NOMO-1 treated with DMSO at 0.1 percent for 48 hours (cell line): ENCODE measurements at regions not wholly inside any gene's neighbourhood (a gene's known extent, or its start where the extent isn't known, plus 50 kb on each side); places are given as distances from the start of the nearest gene placed in this dataset.
"Not testable (repeated sequence)": the region's sequence is repeated elsewhere in the genome, so short reads cannot be mapped to it uniquely, and the experiment has no call there.

Experiments used
- DNase-seq: peaks from one replicate; lab custom pipeline; 2025; ENCODE audit not compliant: unreplicated experiment; lab: John Stamatoyannopoulos, UW

- DNase-seq, result no peak
Observed at GRCh38 chr10:108567899-108568752, 1355.2 kb downstream of the XPNPEP1 start.

DNA sequence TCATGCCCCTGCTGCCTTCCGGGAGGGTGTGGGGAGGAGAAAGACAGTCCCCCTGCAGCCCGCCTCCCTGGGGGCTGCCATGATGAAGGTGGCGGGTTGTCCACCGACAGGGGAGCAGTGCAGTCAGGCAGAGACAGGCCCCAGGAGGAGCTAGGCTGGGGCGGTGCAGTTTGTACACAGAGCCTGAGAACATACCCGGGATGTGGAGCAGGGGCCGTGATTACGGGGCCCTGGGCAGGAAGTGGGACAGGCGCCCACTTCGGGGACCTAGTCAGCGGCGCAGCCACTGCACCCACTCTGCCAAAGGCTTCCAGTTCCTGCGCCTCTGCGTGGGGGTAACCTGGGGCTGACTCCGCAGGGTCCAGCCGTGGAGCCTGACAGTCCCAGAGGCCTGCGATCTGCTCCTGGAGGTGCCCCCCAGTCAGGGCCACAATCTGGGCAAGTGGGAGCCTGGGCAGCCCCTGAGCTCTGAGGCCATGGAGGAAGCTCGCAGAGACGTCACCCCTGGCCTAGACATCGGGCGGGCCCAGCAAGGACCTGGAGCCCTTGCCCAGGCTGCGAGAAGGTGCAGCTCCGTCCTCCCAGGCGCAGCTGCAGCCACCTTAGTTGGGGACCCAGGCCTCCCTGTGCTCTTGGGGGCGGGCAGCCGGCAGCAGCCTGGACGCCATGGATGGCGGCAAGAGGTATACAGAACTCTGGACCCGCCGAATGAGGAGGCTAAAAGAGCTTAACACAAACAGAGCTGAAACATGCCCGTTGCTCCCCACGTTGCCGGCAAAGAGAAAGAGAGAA lies 1356.8 kb downstream of the XPNPEP1 start:
- DNase-seq, result no peak

- no peak for DNase-seq
Observed at GRCh38 chr10:108562105-108562504, 1361.2 kb downstream of the XPNPEP1 start.

GRCh38 chr10:108561649-108562048 lies 1361.7 kb downstream of the XPNPEP1 start:
- DNase-seq, result no peak

DNA sequence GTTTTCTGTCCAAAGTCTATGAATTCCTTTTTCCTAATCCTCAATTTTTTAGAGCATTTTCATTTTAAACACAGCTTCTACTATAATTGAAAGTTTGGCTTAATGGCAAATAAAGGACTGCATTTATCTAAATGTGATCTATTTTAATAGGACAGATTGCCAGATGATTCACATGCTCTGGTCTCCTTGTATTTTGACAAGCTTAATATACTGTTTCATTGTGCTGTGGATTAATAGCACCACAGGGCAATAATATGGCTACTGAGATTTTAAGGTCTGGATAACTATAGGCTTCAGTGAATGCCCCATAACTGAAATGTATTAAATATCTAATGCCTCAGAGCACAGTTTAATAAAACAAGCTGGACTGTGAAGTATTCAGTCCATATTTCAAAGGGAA lies 1362.8 kb downstream of the XPNPEP1 start:
- no peak for DNase-seq

DNA sequence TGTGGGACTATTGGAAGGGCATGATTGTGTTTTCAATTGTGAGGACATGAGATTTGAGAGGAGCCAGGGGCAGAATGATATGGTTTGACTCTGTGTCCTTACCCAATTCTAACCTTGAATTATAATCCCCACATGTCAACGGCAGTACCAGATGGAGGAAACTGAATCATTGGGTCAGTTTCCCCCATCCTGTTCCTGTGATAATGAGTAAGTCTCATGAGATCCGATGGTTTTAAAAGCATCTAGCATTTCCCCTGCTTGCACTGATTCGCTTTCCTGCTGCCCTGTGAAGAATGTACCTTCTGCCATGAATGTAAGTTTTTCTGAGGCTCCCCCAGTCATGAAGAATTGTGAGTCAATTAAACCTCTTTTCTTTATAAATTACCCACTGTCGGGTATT lies 1367.1 kb downstream of the XPNPEP1 start:
- DNase-seq, result no peak

GRCh38 chr10:108545921-108546320 lies 1377.4 kb downstream of the XPNPEP1 start:
- no peak for DNase-seq

- DNase-seq, result peak; percentile 27
Observed at GRCh38 chr10:108544500-108545120, 1378.7 kb downstream of the XPNPEP1 start.

DNA sequence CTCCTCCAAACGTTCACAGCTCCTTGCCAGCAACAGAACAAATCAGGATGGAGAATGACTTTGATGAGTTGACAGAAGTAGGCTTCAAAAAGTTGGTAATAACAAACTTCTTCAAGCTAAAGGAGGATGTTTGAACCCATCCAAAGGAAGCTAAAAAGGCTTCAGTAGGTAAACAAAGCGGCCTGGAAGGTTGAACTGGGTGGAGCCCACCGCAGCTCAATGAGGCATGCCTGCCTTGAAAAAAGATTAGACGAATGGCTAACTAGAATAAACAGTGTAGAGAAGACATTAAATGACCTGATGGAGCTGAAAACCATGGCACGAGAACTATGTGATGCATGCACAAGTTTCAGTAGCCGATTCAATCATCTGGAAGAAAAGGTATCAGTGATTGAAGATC lies 1369.0 kb upstream of the SORCS1 start:
- not testable (repeated sequence) for DNase-seq

DNA sequence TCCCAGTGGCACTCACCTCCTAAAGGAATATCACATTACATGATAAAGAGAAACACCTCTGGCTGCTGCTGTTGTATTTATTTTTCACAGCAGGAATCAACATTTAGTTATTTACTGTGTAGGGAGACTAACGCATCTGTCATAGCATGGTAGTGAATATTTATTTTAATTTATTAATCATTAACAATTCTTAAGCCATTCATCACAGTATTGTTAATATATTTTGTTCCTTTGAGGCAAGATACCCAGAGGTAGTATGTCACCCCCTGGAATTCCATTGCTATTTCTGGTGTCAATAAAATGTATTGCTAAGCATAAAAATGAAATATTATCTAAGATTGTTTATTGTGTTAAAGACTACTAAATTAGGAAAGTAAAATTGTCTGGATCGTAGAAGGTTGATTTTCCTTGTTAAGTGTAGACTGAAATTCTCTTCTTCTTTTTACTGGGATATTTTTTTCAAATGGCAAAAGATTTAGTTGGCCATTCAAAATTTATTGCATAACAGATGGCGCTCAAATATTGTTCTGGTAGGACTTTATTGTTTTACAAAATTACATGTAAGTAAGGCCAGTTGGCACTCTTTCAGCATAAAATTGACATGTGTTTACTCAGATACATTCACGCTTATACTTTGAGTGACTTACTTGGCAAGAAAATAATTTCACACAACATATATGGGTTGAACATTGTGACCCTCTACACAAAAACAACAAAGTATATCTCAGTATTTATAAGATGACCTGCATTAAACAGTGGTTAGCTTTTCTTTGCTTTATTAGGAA lies 1358.7 kb upstream of the SORCS1 start:
- DNase-seq, result no peak

- DNase-seq, result no peak
Observed at GRCh38 chr10:108521827-108522492, 1357.5 kb upstream of the SORCS1 start.

DNA sequence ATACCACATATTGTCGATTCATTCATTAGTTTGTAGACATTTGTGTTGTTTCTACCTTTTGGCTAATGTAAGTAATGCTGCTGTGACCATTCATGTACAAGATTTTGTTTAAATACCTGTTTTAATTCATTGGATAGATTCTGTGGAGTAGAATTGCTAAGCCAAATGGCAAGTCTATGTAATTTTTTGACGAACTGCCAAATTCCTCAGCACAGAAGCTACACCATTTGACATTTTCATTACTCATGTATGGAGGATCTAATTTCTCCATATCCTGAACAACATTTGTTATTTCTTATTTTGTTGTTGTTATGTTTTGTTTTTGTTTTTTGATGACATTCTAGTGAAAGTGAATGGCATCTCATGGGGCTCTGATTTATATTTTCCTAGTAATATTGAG lies 1351.3 kb upstream of the SORCS1 start:
- no peak for DNase-seq

DNA sequence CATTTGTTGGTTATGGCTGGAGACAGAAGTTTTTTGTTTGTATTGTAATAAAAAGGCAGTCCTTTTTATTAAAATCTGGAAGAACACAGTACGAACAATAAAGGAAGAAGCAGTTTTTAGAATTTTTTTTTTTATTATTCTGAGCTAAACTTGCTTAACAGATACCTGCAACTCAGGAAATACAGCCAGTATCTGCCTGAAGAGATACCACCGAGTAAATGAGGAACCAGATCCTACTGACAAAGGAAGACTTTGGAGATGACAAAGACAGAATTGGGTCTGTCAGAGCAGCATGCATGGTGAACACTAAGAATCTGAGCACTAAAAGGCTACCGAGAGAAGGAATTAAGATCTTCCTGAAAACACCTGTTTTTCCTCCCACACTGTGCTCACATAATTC lies 1335.9 kb upstream of the SORCS1 start:
- no peak for DNase-seq

- no peak for DNase-seq
Observed at GRCh38 chr10:108496106-108496505, 1331.6 kb upstream of the SORCS1 start.

- no peak for DNase-seq
Observed at GRCh38 chr10:108490944-108491343, 1326.4 kb upstream of the SORCS1 start.

GRCh38 chr10:108471420-108471819 lies 1306.9 kb upstream of the SORCS1 start:
- no peak for DNase-seq

DNA sequence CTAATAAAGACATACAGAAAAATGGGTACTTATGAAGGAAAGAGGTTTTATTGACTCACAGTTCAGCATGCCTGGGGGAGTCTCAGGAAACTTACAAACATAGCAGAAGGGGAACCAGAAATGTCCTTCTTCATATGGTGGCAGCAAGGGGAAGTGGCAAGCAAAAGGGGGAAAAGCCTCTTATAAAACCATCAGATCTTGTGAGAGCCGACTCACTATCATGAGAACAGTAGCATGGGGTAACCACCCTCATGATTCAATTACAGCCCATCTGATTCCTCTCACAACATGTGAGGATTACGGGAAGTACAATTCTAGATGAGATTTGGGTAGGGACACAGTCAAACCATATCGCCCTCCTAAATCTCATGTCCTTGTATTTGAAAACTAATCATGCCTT lies 1305.4 kb upstream of the SORCS1 start:
- no peak for DNase-seq

GRCh38 chr10:108465871-108466641 lies 1301.5 kb upstream of the SORCS1 start:
- no peak for DNase-seq

DNA sequence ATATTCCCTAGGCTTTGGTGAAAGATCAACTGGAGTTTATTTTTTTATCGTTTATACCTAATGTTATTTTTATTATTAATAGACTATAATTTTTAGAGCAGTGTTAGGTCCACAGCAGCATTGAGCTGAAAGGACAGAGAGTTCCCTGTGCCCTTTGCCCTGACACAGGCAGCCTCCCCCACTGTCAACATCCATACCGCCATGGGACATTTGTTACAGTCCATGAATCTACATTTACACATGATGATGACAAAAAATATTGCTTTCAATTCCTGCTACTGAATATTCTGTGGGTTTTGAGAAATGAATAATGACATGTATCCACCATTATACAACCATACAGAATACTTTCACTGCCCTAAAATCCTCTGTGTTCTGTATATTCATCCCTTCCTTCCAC lies 1297.5 kb upstream of the SORCS1 start:
- no peak for DNase-seq

- DNase-seq, result no peak
Observed at GRCh38 chr10:108454793-108455192, 1290.3 kb upstream of the SORCS1 start.
